ENCODE measurements at regions not wholly inside any gene's neighbourhood (a gene's known extent, or its start where the extent isn't known, plus 50 kb on each side); places are given as distances from the start of the nearest gene placed in this dataset.

DNA sequence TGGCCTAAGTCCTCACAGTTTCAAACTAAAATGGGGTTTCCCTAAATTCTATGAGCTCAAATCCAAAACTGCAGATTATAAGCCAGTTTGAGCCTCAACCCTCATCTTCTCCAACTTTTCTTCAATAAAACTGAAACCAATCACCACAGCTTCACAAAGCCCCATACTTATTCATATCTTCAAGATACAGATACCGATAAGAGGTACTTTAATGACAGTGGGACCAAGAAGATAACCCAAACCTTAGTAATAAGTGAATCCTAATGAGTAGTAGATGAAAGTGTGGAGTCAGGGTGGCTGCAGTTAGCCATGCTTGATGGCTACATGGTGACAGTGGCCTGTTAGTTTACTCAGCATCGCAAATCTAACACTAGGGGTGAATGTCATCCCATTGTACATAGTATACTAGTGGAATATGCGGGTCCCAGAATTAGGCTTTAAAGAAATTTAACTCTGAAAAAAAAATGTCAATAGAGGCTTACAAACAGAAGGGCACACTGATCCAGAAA is 395.8 kb upstream of the PHF14 start:
- intact Hi-C loops (cut with DNase I, micrococcal nuclease), result no loop called here
- TF ChIP-seq, protein P1, sequence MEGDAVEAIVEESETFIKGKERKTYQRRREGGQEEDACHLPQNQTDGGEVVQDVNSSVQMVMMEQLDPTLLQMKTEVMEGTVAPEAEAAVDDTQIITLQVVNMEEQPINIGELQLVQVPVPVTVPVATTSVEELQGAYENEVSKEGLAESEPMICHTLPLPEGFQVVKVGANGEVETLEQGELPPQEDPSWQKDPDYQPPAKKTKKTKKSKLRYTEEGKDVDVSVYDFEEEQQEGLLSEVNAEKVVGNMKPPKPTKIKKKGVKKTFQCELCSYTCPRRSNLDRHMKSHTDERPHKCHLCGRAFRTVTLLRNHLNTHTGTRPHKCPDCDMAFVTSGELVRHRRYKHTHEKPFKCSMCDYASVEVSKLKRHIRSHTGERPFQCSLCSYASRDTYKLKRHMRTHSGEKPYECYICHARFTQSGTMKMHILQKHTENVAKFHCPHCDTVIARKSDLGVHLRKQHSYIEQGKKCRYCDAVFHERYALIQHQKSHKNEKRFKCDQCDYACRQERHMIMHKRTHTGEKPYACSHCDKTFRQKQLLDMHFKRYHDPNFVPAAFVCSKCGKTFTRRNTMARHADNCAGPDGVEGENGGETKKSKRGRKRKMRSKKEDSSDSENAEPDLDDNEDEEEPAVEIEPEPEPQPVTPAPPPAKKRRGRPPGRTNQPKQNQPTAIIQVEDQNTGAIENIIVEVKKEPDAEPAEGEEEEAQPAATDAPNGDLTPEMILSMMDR (IDR thresholded peaks at IDR 0.05), result no peak
- Histone ChIP-seq H3K9me3 (peaks cover 8% of the 10 kb centered on the region), H3K4me1 (ENCODE audit: low read depth) (no peaks in the 10 kb centered on the region), H3K4me3 (no peak overlapping the region), H3K36me3 (ENCODE audit: low read depth) (no peaks in the 10 kb centered on the region)
- DNase-seq (no peak), ATAC-seq (no peak)

DNA sequence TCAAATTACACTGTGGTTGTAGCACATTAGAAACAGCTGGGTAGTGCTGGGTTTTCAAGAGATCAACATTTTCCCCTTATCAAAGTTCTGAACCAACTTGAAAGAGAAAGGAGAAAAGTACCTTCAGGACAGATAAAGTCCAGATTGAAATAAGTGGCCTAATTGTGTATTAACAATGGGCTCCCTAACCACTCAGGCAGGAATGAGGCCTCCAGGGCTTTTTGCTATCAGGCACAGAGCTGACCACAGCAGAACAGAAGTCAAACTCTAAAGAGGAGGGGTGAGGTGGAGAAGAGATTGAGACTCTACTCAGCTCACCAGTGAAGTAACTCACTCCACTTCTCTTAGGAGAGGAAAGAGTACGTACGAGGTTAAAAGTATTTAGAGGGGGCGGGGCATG is 394.1 kb upstream of the PHF14 start:
- TF ChIP-seq, protein P1 (IDR thresholded peaks at IDR 0.05), result no peak
- intact Hi-C loops (cut with DNase I, micrococcal nuclease), result no loop called here
- DNase-seq (no peak), ATAC-seq (no peak)
- no peak overlapping the region for H3K4me3 ChIP-seq
- H3K4me1 ChIP-seq (ENCODE audit: low read depth), result no peaks in the 10 kb centered on the region
- H3K36me3 ChIP-seq (ENCODE audit: low read depth), result no peaks in the 10 kb centered on the region
- peaks cover 8% of the 10 kb centered on the region for H3K9me3 ChIP-seq

DNA sequence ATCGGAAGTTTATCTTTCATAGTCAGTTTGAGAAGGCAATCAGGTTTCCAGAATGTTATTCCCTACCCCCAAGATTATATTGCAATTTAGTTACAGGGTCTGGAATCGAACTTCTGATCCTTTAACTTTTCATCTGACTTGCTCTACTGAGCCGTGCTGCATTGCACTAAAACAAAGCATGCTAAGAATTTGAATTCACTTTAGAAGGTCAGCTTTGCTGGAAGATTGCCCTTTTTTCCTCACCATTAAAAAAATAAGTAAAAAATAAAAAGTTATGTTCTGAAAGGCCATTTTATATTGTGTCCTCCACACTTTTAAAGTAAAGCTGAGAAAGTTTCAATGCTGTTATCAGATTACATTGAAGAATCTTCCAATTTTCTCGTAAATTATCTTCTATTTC is 388.8 kb upstream of the PHF14 start:
- DNase-seq (no peak), ATAC-seq (no peak)
- Histone ChIP-seq H3K36me3 (ENCODE audit: low read depth) (no peaks in the 10 kb centered on the region), H3K4me3 (no peak overlapping the region), H3K9me3 (peaks cover 8% of the 10 kb centered on the region), H3K4me1 (ENCODE audit: low read depth) (no peaks in the 10 kb centered on the region)
- intact Hi-C loops (cut with DNase I, micrococcal nuclease), result no loop called here
- TF ChIP-seq, protein P1 (IDR thresholded peaks at IDR 0.05), result no peak

DNA sequence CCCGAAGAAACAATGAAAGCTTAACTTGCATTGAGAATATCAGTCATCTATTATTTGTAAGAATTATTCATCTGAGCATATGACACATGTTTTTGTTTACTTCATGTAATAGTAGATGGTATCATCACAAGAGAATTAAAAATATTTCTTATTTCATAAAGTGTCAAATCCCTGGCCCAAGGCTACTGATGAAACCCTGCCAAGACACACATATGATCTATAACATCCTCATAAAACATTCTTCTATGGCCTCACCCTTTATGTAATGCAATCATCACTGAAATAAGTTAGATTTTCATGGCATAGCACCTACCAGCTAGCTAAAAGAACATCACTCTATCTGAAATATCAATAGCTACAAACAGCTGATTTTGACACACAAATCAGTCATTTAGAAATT is 385.6 kb upstream of the PHF14 start:
- TF ChIP-seq, protein P1 (IDR thresholded peaks at IDR 0.05), result no peak
- H3K9me3 ChIP-seq, result peaks cover 20% of the 10 kb centered on the region
- no peaks in the 10 kb centered on the region for H3K36me3 ChIP-seq (ENCODE audit: low read depth)
- no peaks in the 10 kb centered on the region for H3K4me1 ChIP-seq (ENCODE audit: low read depth)
- no peak for ATAC-seq
- DNase-seq, result no peak
- no peak overlapping the region for H3K4me3 ChIP-seq
- intact Hi-C loops (cut with DNase I, micrococcal nuclease), result no loop called here

DNA sequence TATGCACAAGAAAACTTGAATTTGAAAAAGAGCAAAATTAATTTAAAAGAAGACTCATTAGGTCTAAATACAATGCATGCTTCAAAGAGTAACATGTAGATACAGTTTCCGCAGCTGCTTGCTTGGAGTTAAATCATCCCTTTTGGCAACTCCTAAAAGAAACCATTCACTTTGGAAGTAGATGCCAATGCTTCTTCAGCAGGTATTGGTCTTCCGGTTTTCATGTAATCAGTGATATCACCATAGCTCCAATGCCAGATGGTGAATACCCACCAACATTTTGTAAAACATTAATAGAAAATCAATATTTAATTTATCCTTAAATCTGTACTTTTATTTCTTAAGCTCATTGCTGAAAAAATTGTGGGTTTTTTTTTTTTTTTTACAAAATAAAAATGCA is 381.1 kb upstream of the PHF14 start:
- H3K9me3 ChIP-seq, result peaks cover 26% of the 10 kb centered on the region
- TF ChIP-seq, protein P1 (IDR thresholded peaks at IDR 0.05), result no peak
- intact Hi-C loops (cut with DNase I, micrococcal nuclease), result no loop called here
- no peaks in the 10 kb centered on the region for H3K4me1 ChIP-seq (ENCODE audit: low read depth)
- DNase-seq, result no peak
- no peak overlapping the region for H3K4me3 ChIP-seq
- H3K36me3 ChIP-seq (ENCODE audit: low read depth), result no peaks in the 10 kb centered on the region
- ATAC-seq, result no peak

DNA sequence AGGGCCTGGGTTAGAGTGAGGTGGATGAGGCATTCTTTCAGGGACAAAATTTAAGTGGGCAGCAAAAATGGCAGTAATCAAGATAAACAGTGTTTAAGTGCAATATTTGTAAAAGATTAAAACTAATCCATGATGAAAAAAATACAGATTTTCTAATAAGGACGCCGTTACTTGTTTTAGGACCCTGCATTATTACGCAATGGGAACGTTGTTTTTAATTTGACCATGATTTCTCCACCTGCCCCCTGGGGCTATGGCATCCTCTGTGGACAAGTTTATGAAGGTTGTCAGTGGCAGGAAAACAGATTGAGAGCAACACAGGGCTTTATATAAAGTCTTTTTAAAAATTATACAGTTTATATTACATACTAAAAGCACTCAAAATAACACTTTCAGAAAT is 380.6 kb upstream of the PHF14 start:
- TF ChIP-seq, protein P1 (IDR thresholded peaks at IDR 0.05), result no peak
- no peak overlapping the region for H3K4me3 ChIP-seq

More for the DNA sequence above, 380.6 kb upstream of the PHF14 start:
- Histone ChIP-seq H3K4me1 (ENCODE audit: low read depth) (no peaks in the 10 kb centered on the region), H3K36me3 (ENCODE audit: low read depth) (no peaks in the 10 kb centered on the region), H3K9me3 (peaks cover 21% of the 10 kb centered on the region)
- ATAC-seq (no peak), DNase-seq (no peak)
- intact Hi-C loops (cut with DNase I, micrococcal nuclease), result no loop called here
